PC-9 (cell line): ENCODE measurements at regions not wholly inside any gene's neighbourhood (a gene's known extent, or its start where the extent isn't known, plus 50 kb on each side); places are given as distances from the start of the nearest gene placed in this dataset.
A peak's percentile ranks its signal among the peaks of the same experiment; 100 is the strongest.
"Not testable (repeated sequence)": the region's sequence is repeated elsewhere in the genome, so short reads cannot be mapped to it uniquely, and the experiment has no call there.

ENCODE experiments used
- BruUV-seq: library from RNA; stranded (reverse); fragments of 400-500 nt; replicated peaks from 2 replicates; lab custom pipeline; 2021; lab: Mats Ljungman, UMichigan
- CTCF ChIA-PET: fragments of 300-600 bp; sonication (Branson Sonifier 250); formaldehyde crosslinking; loops from one replicate; lab custom pipeline; 2022; ENCODE audit warnings: antibody characterized with exemption; lab: Charles Lee
- POLR2A ChIA-PET: fragments of 300-600 bp; sonication (Branson Sonifier 250); formaldehyde crosslinking; loops from one replicate; lab custom pipeline; 2022; ENCODE audit warnings: antibody characterized with exemption; ENCODE audit not compliant: unreplicated experiment; lab: Charles Lee
- DNase-seq, 2 experiments: peaks; one replicate each; pipeline versions ENCODE4 v3.0.0 to v3.0.0-alpha.2; 2015 to 2022; ENCODE audit warnings: mixed read lengths in 1 of 2
- H2AFZ ChIP-seq: fragments of 200-600 bp; sonication (generic); 2 replicates; pipeline ENCODE4 v1.8.1; 2017; ENCODE audit warnings: antibody characterized with exemption
- H3F3A ChIP-seq: fragments of 200-600 bp; sonication (generic); 2 replicates; pipeline ENCODE4 v1.8.1; 2017; ENCODE audit warnings: antibody characterized with exemption, mild to moderate bottlenecking, low read depth; ENCODE audit not compliant: insufficient read depth
- H3K27ac ChIP-seq: fragments of 200-600 bp; sonication (generic); 2 replicates; pipeline ENCODE4 v1.6.1; 2016; ENCODE audit warnings: mixed run types
- H3K27me3 ChIP-seq: fragments of 200-600 bp; sonication (generic); 2 replicates; pipeline ENCODE4 v1.6.1; 2016; ENCODE audit warnings: low read depth, mixed run types; ENCODE audit not compliant: insufficient read depth
- H3K36me3 ChIP-seq: fragments of 200-600 bp; sonication (generic); 2 replicates; pipeline ENCODE4 v1.6.1; 2016; ENCODE audit warnings: low read depth, mixed run types
- H3K4me1 ChIP-seq: fragments of 200-600 bp; sonication (generic); replicated peaks from 2 replicates; pipeline ENCODE4 v1.6.1; 2016; ENCODE audit warnings: mixed run types; ENCODE audit not compliant: insufficient read depth
- H3K4me2 ChIP-seq: fragments of 200-600 bp; sonication (generic); 2 replicates; pipeline ENCODE4 v1.6.1; 2017; ENCODE audit warnings: mixed run types
- H3K4me3 ChIP-seq: fragments of 200-600 bp; sonication (generic); 2 replicates; pipeline ENCODE4 v1.6.1; 2016; ENCODE audit warnings: mixed run types
- H3K79me2 ChIP-seq: fragments of 200-600 bp; sonication (generic); 2 replicates; pipeline ENCODE4 v1.6.1; 2017; ENCODE audit warnings: low read depth, mixed run types
- H3K9me2 ChIP-seq: fragments of 200-600 bp; sonication (generic); 2 replicates; pipeline ENCODE4 v1.8.1; 2017; ENCODE audit warnings: mild to moderate bottlenecking; ENCODE audit not compliant: insufficient read depth
- H3K9me3 ChIP-seq: fragments of 200-600 bp; sonication (generic); 2 replicates; pipeline ENCODE4 v1.8.1; 2016; ENCODE audit warnings: low read depth; ENCODE audit not compliant: insufficient read depth
- H4K20me1 ChIP-seq: fragments of 200-600 bp; sonication (generic); 2 replicates; pipeline ENCODE4 v1.8.1; 2017; ENCODE audit not compliant: insufficient read depth
- CTCF ChIP-seq: fragments of 200-600 bp; sonication (generic); conservative IDR thresholded peaks from 2 replicates; pipeline ENCODE4 v1.6.1; 2017; ENCODE audit warnings: mixed run types, antibody characterized with exemption, mild to moderate bottlenecking, moderate library complexity
- EZH2 ChIP-seq: fragments of 200-600 bp; sonication (generic); IDR thresholded peaks from 2 replicates; pipeline ENCODE4 v1.8.0; 2017; ENCODE audit warnings: antibody characterized with exemption, low read depth
- intact Hi-C: fragments of 100-400 bp; cut with micrococcal nuclease; formaldehyde crosslinking; loops from one replicate; pipeline ENCODE4 v1.10.0; 2022; ENCODE audit not compliant: unreplicated experiment

DNA sequence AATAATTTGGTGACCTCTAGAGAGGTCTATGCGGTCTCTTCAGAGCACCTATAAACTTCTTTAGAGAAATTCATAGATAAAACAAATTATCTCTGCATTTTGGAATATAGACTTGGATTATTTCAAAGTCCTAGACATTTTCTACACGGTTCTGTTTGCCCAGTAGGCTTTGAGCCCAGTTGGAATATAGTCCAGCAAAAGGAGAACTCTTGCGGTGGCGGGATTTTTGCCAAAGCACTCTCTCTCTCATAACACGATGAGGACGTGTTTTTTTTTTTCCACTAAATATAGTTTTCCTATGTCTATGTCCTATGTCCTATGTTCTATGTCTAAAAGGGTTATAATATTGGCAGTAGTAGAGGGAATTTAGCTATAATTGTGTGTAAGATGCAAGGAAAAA, 164.9 kb upstream of the AGR3 start:
- H3K9me2 ChIP-seq = 0 out of 2 replicates have a peak, but pooled peaks cover 4% of the 10 kb centered on the region
- TF ChIP-seq EZH2 = no peak
- no peak for TF ChIP-seq CTCF
- H3K4me2 ChIP-seq = no peak overlapping the region
- H3F3A ChIP-seq = peaks cover 12% of the 10 kb centered on the region
- no peak overlapping the region for H3K27ac ChIP-seq
- H3K9me3 ChIP-seq = peaks cover 6% of the 10 kb centered on the region
- H3K27me3 ChIP-seq = no peaks in the 10 kb centered on the region
- H4K20me1 ChIP-seq = no peaks in the 10 kb centered on the region
- H3K36me3 ChIP-seq = no peaks in the 10 kb centered on the region
- BruUV-seq = no TSS peak
- ChIA-PET POLR2A (interaction anchor here (0.7 kb wide), 1 partner anchor 83 kb away, joined by 5 read pairs; no protein-coding TSS in a partner anchor), CTCF (no interaction called here)
- intact Hi-C loops = no loop called here
- H3K79me2 ChIP-seq = no peaks in the 10 kb centered on the region
- DNase-seq = no peak
- no peak overlapping the region for H3K4me3 ChIP-seq
- no peak overlapping the region for H2AFZ ChIP-seq
- peaks cover 39% of the 10 kb centered on the region for H3K4me1 ChIP-seq

DNA sequence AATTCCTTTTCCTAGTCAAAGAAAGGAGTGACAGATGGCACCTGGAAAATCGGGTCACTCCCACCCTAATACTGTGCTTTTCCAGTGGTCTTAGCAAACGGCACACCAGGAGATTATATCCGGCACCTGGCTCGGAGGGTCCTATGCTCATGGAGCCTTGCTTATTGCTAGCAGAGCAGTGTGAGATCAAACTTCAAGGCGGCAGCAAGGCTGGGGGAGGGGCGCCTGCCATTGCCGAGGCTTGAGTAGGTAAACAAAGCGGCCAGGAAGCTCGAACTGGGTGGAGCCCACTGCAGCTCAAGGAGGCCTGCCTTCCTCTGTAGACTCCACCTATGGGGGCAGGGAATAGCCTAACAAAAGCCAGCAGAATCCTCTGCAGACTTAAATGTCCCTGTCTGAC, 171.4 kb upstream of the AGR3 start:
- H3K79me2 ChIP-seq, H3K9me3 ChIP-seq, H3K4me1 ChIP-seq, H3K9me2 ChIP-seq, H4K20me1 ChIP-seq, DNase-seq, H3K27ac ChIP-seq, BruUV-seq, CTCF ChIA-PET, POLR2A ChIA-PET, intact Hi-C loops, H3K27me3 ChIP-seq, H3K4me2 ChIP-seq, H3K36me3 ChIP-seq, H3F3A ChIP-seq, H2AFZ ChIP-seq, H3K4me3 ChIP-seq: not testable (repeated sequence)

GRCh38 chr7:17054206-17054605, 172.4 kb upstream of the AGR3 start:
- CTCF ChIA-PET = no interaction called here
- DNase-seq = no peak
- POLR2A ChIA-PET = no interaction called here
- Histone ChIP-seq H3K9me2 (no peaks in the 10 kb centered on the region), H3K4me1 (no peaks in the 10 kb centered on the region), H3K4me2 (no peak overlapping the region), H3K27ac (no peak overlapping the region), H2AFZ (no peak overlapping the region), H3K9me3 (peaks cover 4% of the 10 kb centered on the region), H3K79me2 (no peaks in the 10 kb centered on the region), H3K4me3 (no peak overlapping the region), H3K27me3 (no peaks in the 10 kb centered on the region), H3F3A (no peaks in the 10 kb centered on the region), H4K20me1 (no peaks in the 10 kb centered on the region), H3K36me3 (no peaks in the 10 kb centered on the region)
- TF ChIP-seq EZH2 = no peak
- TF ChIP-seq CTCF = no peak
- intact Hi-C loops = no loop called here
- no TSS peak for BruUV-seq

DNA sequence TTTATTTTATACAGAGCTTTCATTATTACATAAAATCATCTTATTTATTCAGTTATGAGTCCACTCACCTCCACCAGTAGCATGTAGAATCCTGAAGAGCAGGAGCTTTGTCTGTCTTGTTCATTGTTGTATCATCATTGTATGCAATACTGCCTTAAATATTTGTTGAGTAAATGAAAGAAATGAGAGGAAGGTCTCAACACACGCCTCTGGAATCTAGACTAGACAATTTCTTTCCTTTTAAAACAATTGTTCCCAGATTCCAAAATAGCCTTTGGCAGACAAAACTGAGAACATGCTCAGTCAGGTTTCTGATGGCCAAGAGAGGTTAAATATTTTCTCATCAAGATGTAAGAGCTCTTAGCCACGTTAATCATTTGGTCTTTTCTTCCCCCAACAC, 173.1 kb upstream of the AGR3 start:
- BruUV-seq = no TSS peak
- TF ChIP-seq EZH2 = no peak
- TF ChIP-seq CTCF = no peak
- Histone ChIP-seq H3K4me3 (no peak overlapping the region), H4K20me1 (no peaks in the 10 kb centered on the region), H3K79me2 (no peaks in the 10 kb centered on the region), H3K36me3 (no peaks in the 10 kb centered on the region), H3K9me3 (no peaks in the 10 kb centered on the region; the same call in 1 of the 2 replicates), H3K4me1 (no peaks in the 10 kb centered on the region), H2AFZ (no peak overlapping the region), H3K4me2 (no peak overlapping the region), H3K27me3 (no peaks in the 10 kb centered on the region), H3K9me2 (no peaks in the 10 kb centered on the region), H3F3A (no peaks in the 10 kb centered on the region), H3K27ac (no peak overlapping the region)
- DNase-seq = peak in 1 of 2 experiments; percentile 25
- intact Hi-C loops = no loop called here
- ChIA-PET POLR2A (interaction anchor here (0.6 kb wide), 1 partner anchor 9 kb away, joined by 4 read pairs; no protein-coding TSS in a partner anchor), CTCF (no interaction called here)
